HCT116 (cell line): ENCODE measurements at regions not wholly inside any gene's neighbourhood (a gene's known extent, or its start where the extent isn't known, plus 50 kb on each side); places are given as distances from the start of the nearest gene placed in this dataset.

ENCODE experiments used
- ATAC-seq: fragments of 200-7000 bp; cut with Tn5 transposase; 2 replicates; pipeline ENCODE4 v1.9.1; 2020; ENCODE audit warnings: mild to moderate bottlenecking, moderate library complexity
- BruUV-seq: library from RNA; stranded (reverse); fragments of 400-500 nt; replicated peaks from 2 replicates; lab custom pipeline; 2021; lab: Mats Ljungman, UMichigan
- CTCF ChIA-PET: fragments of 300-600 bp; sonication (Branson Sonifier 250); formaldehyde crosslinking; loops from one replicate; lab custom pipeline; 2021; ENCODE audit warnings: antibody characterized with exemption; lab: Charles Lee
- POLR2A ChIA-PET: fragments of 300-600, 350-600 bp; sonication (Branson Sonifier 250); formaldehyde crosslinking; loops from one replicate; lab custom pipeline; 2021; ENCODE audit warnings: antibody characterized with exemption; lab: Charles Lee
- RAD21 ChIA-PET, 2 experiments: fragments of 300-600 bp; sonication (Branson Sonifier 250); formaldehyde crosslinking; loops; one replicate each; lab custom pipeline; 2023; ENCODE audit warnings: low total read pairs in 2 of 2; ENCODE audit not compliant: uncharacterized antibody in 2 of 2, unreplicated experiment in 2 of 2, low non-redundant PET in 1 of 2; lab: Charles Lee
- DNase-seq: peaks from one replicate; pipeline ENCODE4 v3.0.0-alpha.2; 2010; ENCODE audit warnings: low read depth, low spot score
- H2AFZ ChIP-seq: fragments of 200-600 bp; shearing (Covaris generic), sonication (generic); 2 replicates; pipeline ENCODE4 v1.6.1; 2017; ENCODE audit warnings: low read depth, mixed run types, mixed read lengths, antibody characterized with exemption, low read length; ENCODE audit not compliant: poor library complexity, severe bottlenecking
- H3K27ac ChIP-seq: 2 replicates; pipeline ENCODE4 v1.5.1; 2012; ENCODE audit warnings: low read depth, low read length
- H3K27me3 ChIP-seq: fragments of 200-600 bp; sonication (generic); 2 replicates; pipeline ENCODE4 v1.6.1; 2016; ENCODE audit warnings: mixed run types, low read length, mixed read lengths; ENCODE audit not compliant: insufficient read depth
- H3K36me3 ChIP-seq, 2 experiments: fragments of 200-500 bp in 1 of 2; fragments of 200-600 bp in 1 of 2; sonication (Bioruptor generic) in 1 of 2; sonication (generic) in 1 of 2; 2 replicates each; pipeline versions ENCODE4 v1.5.1 to v1.6.1; 2014 to 2016; ENCODE audit warnings: low read length in 2 of 2, inconsistent platforms in 1 of 2, mixed read lengths in 1 of 2, mixed run types in 1 of 2; ENCODE audit not compliant: insufficient read depth in 2 of 2, control insufficient read depth in 1 of 2
- H3K4me1 ChIP-seq, 2 experiments: fragments of 200-600 bp in 1 of 2; sonication (generic) in 1 of 2; 2 replicates each; pipeline versions ENCODE4 v1.5.1 to v1.6.1; 2012 to 2017; ENCODE audit warnings: low read length in 2 of 2, inconsistent platforms in 1 of 2, mild to moderate bottlenecking in 1 of 2, mixed read lengths in 1 of 2, mixed run types in 1 of 2, moderate library complexity in 1 of 2; ENCODE audit not compliant: insufficient read depth in 2 of 2, control insufficient read depth in 1 of 2
- H3K4me2 ChIP-seq: fragments of 200-600 bp; sonication (generic); 2 replicates; pipeline ENCODE4 v1.6.1; 2017; ENCODE audit warnings: mixed run types, low read length, mixed read lengths
- H3K4me3 ChIP-seq, 2 experiments: fragments of 200-600 bp in 1 of 2; sonication (generic) in 1 of 2; replicated peaks in 1 of 2; 2 replicates each; pipeline ENCODE4 v1.5.1; 2011 to 2016; ENCODE audit warnings: low read length in 2 of 2, control low read depth in 1 of 2, low read depth in 1 of 2, mild to moderate bottlenecking in 1 of 2, mixed read lengths in 1 of 2, mixed run types in 1 of 2
- H3K79me2 ChIP-seq: fragments of 200-600 bp; sonication (generic); 2 replicates; pipeline ENCODE4 v1.6.1; 2017; ENCODE audit warnings: mild to moderate bottlenecking, mixed run types, low read length, moderate library complexity, mixed read lengths; ENCODE audit not compliant: insufficient read depth
- H3K9ac ChIP-seq: fragments of 200-600 bp; sonication (generic); 2 replicates; pipeline ENCODE4 v1.6.1; 2016; ENCODE audit warnings: low read length, mixed read lengths
- H3K9me2 ChIP-seq: fragments of 200-600 bp; sonication (generic), shearing (Covaris generic); 2 replicates; pipeline ENCODE4 v1.6.1; 2017; ENCODE audit warnings: mixed run types, mild to moderate bottlenecking, moderate library complexity; ENCODE audit not compliant: insufficient read depth
- H3K9me3 ChIP-seq, 2 experiments: fragments of 200-500 bp in 1 of 2; fragments of 200-600 bp in 1 of 2; sonication (Bioruptor generic) in 1 of 2; sonication (generic) in 1 of 2; 2 replicates each; pipeline ENCODE4 v1.6.1; 2014 to 2017; ENCODE audit warnings: low read length in 2 of 2, mixed read lengths in 2 of 2, inconsistent platforms in 1 of 2, low read depth in 1 of 2, mild to moderate bottlenecking in 1 of 2, mixed run types in 1 of 2, moderate library complexity in 1 of 2; ENCODE audit not compliant: control insufficient read depth in 1 of 2, insufficient read depth in 1 of 2
- H4K20me1 ChIP-seq: fragments of 200-600 bp; sonication (generic), shearing (Covaris generic); 2 replicates; pipeline ENCODE4 v1.6.1; 2017; ENCODE audit warnings: mixed run types, mild to moderate bottlenecking, moderate library complexity; ENCODE audit not compliant: insufficient read depth
- CTCF ChIP-seq, 3 experiments: fragments of 200-600 bp in 1 of 3; sonication (generic) in 1 of 3; IDR thresholded peaks in 2 of 3; conservative IDR thresholded peaks in 1 of 3; 2 replicates each; pipeline ENCODE4 v1.5.1; 2012 to 2017; ENCODE audit warnings: low read depth in 2 of 3, low read length in 2 of 3, antibody characterized with exemption in 1 of 3, borderline replicate concordance in 1 of 3, control low read depth in 1 of 3, mild to moderate bottlenecking in 1 of 3, mixed read lengths in 1 of 3, mixed run types in 1 of 3, moderate library complexity in 1 of 3; ENCODE audit not compliant: insufficient read depth in 1 of 3
- ELF1 ChIP-seq: IDR thresholded peaks from 2 replicates; pipeline ENCODE4 v1.6.1; 2012; ENCODE audit warnings: low read depth, borderline replicate concordance
- MAX ChIP-seq: IDR thresholded peaks from 2 replicates; pipeline ENCODE4 v1.6.1; 2012
- RAD21 ChIP-seq: IDR thresholded peaks from 2 replicates; pipeline ENCODE4 v1.6.1; 2012; ENCODE audit warnings: low read depth, mild to moderate bottlenecking
- REST ChIP-seq: IDR thresholded peaks from 2 replicates; pipeline ENCODE4 v1.6.1; 2012; ENCODE audit warnings: low read depth
- ZFX ChIP-seq: fragments of 450-650 bp; IDR thresholded peaks from 2 replicates; pipeline ENCODE4 v1.6.1; 2017
- intact Hi-C: fragments of 100-400 bp; cut with micrococcal nuclease; formaldehyde crosslinking; loops from 2 replicates; pipeline ENCODE4 v1.10.0; 2022

- TF ChIP-seq REST (no peak), ELF1 (no peak), ZFX (no peak)
Observed at GRCh38 chrX:69031971-69032391, 133.3 kb downstream of the PJA1 start (continued).

GRCh38 chrX:69031181-69031580, 134.1 kb downstream of the PJA1 start:
- Histone ChIP-seq H3K9ac (no peak overlapping the region), H3K27ac (no peak overlapping the region), H3K27me3 (no peaks in the 10 kb centered on the region), H2AFZ (no peak overlapping the region), H3K79me2 (no peaks in the 10 kb centered on the region), H3K4me3 (no peak overlapping the region), H3K4me1 (peaks cover 0 to 16% of the 10 kb centered on the region in 2 experiments; a peak in 2 of 4 replicates), H3K9me2 (no peaks in the 10 kb centered on the region), H3K9me3 (no peaks in the 10 kb centered on the region), H3K4me2 (no peak overlapping the region), H4K20me1 (no peaks in the 10 kb centered on the region), H3K36me3 (no peaks in the 10 kb centered on the region)
- CTCF ChIA-PET = interaction anchor here (4.0 kb wide), 1 partner anchor 203 kb away, joined by 23 read pairs; the partner anchor contains the start of gene EFNB1
- peak; percentile 66 for ATAC-seq
- TF ChIP-seq RAD21 (peak; percentile 70), MAX (no peak), CTCF (IDR thresholded peaks at IDR 0.05 in 2 of 3, conservative IDR thresholded peaks at IDR 0.05 in 1 of 3; ENCODE audit: borderline replicate concordance in 1 of 3, insufficient read depth in 1 of 3, low read depth in 2 of 3, low read length in 2 of 3) (peak; percentile 27 to 75 (median 30); a peak in 5 of 6 replicates)
- POLR2A ChIA-PET = interaction anchor here (0.5 to 4.0 kb wide), 2 partner anchors 123 to 203 kb away, joined by 6 to 25 read pairs; partner anchors contain the start of gene EFNB1
- RAD21 ChIA-PET = interaction anchor here (1.1 to 2.0 kb wide), 3 partner anchors 203 to 204 kb away, joined by 3 to 11 read pairs (median 5); partner anchors contain the start of gene EFNB1 (in 2 of the 2)
- intact Hi-C loops = loop anchor here (1.0 kb wide), 1 partner anchor 203 kb away; no protein-coding TSS in a partner anchor
- BruUV-seq = no TSS peak
- peak; percentile 10 for DNase-seq
